Activated CD8-positive, alpha-beta memory T cell treated with anti-CD3 and anti-CD28 coated beads, Interleukin-2, amount 10 ng/mL, durations not matched to agents 7 days and 5 days (primary cell): ENCODE measurements at regions not wholly inside any gene's neighbourhood (a gene's known extent, or its start where the extent isn't known, plus 50 kb on each side); places are given as distances from the start of the nearest gene placed in this dataset.

Experiments
- ATAC-seq: fragments of 150-1000 bp; cut with Tn5 transposase; one replicate; pipeline ENCODE4 v1.10.0; 2021; ENCODE audit warnings: moderate library complexity
- CTCF ChIA-PET: fragments of 350-600 bp; sonication (Branson Sonifier 250); formaldehyde crosslinking; loops from one replicate; lab custom pipeline; 2021; ENCODE audit warnings: antibody characterized with exemption; lab: Charles Lee
- DNase-seq: peaks from one replicate; pipeline ENCODE4 v3.0.0-alpha.2; 2020
- H3K27ac Mint-ChIP-seq: one replicate; pipeline ENCODE4 v1.8.0; 2021; ENCODE audit warnings: mild to moderate bottlenecking, mixed read lengths
- H3K27me3 Mint-ChIP-seq: one replicate; pipeline ENCODE4 v1.8.0; 2021; ENCODE audit warnings: mixed read lengths
- H3K36me3 Mint-ChIP-seq: one replicate; pipeline ENCODE4 v1.8.0; 2021; ENCODE audit warnings: mild to moderate bottlenecking, mixed read lengths
- H3K4me1 Mint-ChIP-seq: one replicate; pipeline ENCODE4 v1.8.0; 2021; ENCODE audit warnings: mixed read lengths
- H3K4me3 Mint-ChIP-seq: one replicate; pipeline ENCODE4 v1.8.0; 2021; ENCODE audit warnings: mild to moderate bottlenecking, moderate library complexity, mixed read lengths
- H3K9me3 Mint-ChIP-seq: one replicate; pipeline ENCODE4 v1.8.0; 2022; ENCODE audit warnings: low read depth, mixed read lengths

DNA sequence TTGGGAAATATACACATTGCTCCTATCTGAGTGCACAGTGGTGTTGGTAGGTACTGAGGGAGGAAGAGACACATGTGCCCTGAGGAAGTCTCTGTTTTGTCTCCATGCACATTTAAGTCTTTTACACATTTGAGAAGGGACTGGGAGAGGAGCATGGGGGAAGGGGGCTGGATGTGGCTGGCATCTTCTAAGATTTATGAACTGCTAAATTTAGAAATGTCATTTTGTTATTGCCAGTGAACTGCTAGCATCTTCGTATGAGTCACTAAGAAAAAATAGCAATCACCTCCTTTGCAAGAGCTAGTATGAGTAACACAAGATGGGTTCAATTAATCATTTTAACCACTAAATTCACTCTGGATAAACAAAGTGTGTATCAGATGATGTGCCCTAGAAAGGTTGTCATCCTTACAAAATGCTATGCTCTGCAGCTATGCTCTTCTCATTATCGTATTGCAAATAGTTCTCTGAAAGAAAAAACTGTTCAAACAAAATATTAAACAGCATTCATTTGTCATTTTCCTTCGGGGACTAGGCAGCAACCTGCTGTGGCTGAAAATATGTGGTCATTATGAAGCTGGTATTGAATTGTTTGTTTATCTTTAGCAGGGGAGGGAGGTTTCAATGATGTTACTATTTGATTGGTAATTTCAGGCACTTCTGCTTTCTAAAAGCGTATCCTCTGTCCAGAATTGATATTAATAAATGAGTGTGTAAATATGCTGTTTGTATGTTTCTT is 236.5 kb downstream of the DMRTA1 start:
- peaks cover 3% of the 10 kb centered on the region for H3K4me1 Mint-ChIP-seq
- no peak overlapping the region for H3K4me3 Mint-ChIP-seq
- no peaks in the 10 kb centered on the region for H3K36me3 Mint-ChIP-seq
- no peak overlapping the region for H3K27ac Mint-ChIP-seq
- no peaks in the 10 kb centered on the region for H3K27me3 Mint-ChIP-seq
- CTCF ChIA-PET, result no interaction called here
- DNase-seq (no peak), ATAC-seq (no peak)
- H3K9me3 Mint-ChIP-seq, result peaks cover 5% of the 10 kb centered on the region

DNA sequence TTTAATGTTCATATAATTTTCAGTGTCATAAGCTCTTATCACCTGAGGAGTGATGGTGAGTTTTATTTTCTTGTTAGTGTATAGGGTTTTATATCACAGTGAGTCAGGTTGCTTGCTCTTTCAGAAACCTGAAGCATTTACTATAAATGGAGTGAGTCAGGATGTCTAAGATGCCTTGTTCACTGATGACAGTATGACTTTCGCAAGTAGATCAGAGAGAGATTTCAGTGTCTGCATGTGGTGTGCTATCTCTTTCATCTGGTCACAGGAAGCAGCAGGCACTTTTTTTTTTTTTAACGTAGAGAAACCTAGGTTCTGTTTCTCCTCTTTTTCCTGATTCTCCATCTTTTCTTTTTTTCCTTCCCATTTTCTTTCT is 237.1 kb downstream of the DMRTA1 start:
- ATAC-seq (no peak), DNase-seq (no peak)
- CTCF ChIA-PET, result no interaction called here

DNA sequence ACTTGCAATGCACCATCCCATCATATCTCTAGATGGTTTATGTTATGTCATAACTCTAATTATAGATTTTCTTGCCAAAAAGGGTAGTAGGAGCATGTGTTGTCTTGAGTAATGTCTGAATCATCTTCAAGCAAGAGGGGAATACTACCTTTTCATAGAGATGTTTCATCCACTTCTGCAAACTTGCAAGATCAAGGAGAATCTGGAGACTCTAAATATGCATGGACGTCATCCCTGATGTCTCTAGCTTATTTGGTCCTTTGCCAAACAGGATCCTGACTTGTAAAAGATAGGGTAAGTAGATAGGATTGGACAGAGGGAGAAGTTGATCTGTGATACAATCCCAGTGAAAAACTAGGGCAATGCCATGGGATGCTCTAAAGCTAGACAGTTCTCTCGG is 246.5 kb downstream of the DMRTA1 start:
- no peaks in the 10 kb centered on the region for H3K4me1 Mint-ChIP-seq
- H3K4me3 Mint-ChIP-seq, result no peak overlapping the region
- peaks cover 12% of the 10 kb centered on the region for H3K9me3 Mint-ChIP-seq
- DNase-seq, result no peak
- CTCF ChIA-PET, result no interaction called here
- ATAC-seq, result no peak
- H3K27me3 Mint-ChIP-seq, result no peaks in the 10 kb centered on the region
- no peak overlapping the region for H3K27ac Mint-ChIP-seq
- H3K36me3 Mint-ChIP-seq, result no peaks in the 10 kb centered on the region

More for the DNA sequence above, 237.1 kb downstream of the DMRTA1 start:
- H3K9me3 Mint-ChIP-seq, result peaks cover 5% of the 10 kb centered on the region
- H3K4me1 Mint-ChIP-seq, result peaks cover 3% of the 10 kb centered on the region
- H3K27me3 Mint-ChIP-seq, result no peaks in the 10 kb centered on the region
- no peak overlapping the region for H3K27ac Mint-ChIP-seq
- no peaks in the 10 kb centered on the region for H3K36me3 Mint-ChIP-seq
- no peak overlapping the region for H3K4me3 Mint-ChIP-seq

DNA sequence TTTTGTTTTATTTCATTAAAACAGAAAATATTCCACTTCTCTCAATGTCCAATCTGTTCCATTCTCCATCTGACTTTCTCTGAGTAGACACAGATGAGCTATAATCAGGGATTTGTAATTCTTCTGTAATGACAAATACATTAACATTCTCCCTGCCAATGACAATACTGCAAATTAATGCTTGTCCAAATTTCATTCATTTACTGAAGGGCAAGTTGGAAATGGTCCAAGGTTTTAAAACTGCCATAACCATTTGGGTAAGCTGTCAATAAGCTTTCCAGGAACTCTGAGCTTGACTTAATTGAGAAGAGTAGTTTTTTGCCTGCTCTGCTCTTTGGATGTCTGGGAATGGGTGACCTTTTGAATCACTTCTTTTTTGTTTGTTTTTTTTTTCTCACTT is 253.5 kb downstream of the DMRTA1 start:
- H3K9me3 Mint-ChIP-seq, result peaks cover 6% of the 10 kb centered on the region

DNA sequence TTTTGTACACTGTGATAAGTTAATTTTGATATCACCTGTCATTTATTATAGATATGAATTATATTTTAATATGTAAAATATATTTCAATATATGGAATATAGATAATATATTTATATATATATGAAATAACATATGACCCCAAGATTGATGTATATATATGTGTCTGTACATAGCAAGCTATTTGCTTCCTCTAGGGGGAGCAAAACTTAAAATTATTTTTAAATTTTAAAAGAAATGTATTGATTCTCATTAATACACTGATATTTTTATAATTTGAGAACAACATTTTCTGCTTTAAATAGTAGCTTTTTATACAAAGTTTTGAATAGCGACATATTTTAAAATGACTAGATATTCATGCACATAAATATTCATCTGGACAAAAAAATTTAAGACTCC is 272.0 kb downstream of the DMRTA1 start:
- no peaks in the 10 kb centered on the region for H3K36me3 Mint-ChIP-seq
- H3K27ac Mint-ChIP-seq, result no peak overlapping the region
- ATAC-seq (no peak), DNase-seq (no peak)
- no peaks in the 10 kb centered on the region for H3K27me3 Mint-ChIP-seq
- no peaks in the 10 kb centered on the region for H3K9me3 Mint-ChIP-seq
- H3K4me3 Mint-ChIP-seq, result no peak overlapping the region
- no peaks in the 10 kb centered on the region for H3K4me1 Mint-ChIP-seq
- CTCF ChIA-PET, result no interaction called here

More for the DNA sequence above, 253.5 kb downstream of the DMRTA1 start:
- DNase-seq (no peak), ATAC-seq (no peak)
- Mint-ChIP-seq H3K4me3 (no peak overlapping the region), H3K27me3 (no peaks in the 10 kb centered on the region), H3K27ac (no peak overlapping the region), H3K36me3 (no peaks in the 10 kb centered on the region), H3K4me1 (no peaks in the 10 kb centered on the region)
- CTCF ChIA-PET, result no interaction called here

DNA sequence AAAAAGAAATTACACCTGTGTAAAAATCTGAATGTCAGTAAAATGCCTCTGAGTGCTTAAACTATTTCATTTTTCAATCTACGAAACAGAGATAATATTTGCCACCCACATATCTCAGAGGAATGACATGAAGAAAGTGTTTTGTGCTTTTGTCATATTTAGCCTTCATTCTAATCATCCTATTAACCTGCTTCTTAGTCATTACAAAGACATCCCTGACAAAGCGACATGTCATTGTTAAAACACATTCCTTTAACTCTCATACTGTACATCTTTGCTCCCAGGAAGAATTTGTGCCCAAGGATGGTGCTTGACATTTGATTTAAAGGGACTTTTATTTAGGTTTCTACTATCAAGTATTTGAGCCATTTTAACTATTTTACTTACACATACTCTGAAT is 275.9 kb downstream of the DMRTA1 start:
- ATAC-seq (no peak), DNase-seq (no peak)
- peaks cover 6% of the 10 kb centered on the region for H3K9me3 Mint-ChIP-seq
- no peak overlapping the region for H3K4me3 Mint-ChIP-seq
- no peaks in the 10 kb centered on the region for H3K27me3 Mint-ChIP-seq
- H3K27ac Mint-ChIP-seq, result no peak overlapping the region
- no peaks in the 10 kb centered on the region for H3K36me3 Mint-ChIP-seq
- CTCF ChIA-PET, result no interaction called here
- H3K4me1 Mint-ChIP-seq, result no peaks in the 10 kb centered on the region

DNA sequence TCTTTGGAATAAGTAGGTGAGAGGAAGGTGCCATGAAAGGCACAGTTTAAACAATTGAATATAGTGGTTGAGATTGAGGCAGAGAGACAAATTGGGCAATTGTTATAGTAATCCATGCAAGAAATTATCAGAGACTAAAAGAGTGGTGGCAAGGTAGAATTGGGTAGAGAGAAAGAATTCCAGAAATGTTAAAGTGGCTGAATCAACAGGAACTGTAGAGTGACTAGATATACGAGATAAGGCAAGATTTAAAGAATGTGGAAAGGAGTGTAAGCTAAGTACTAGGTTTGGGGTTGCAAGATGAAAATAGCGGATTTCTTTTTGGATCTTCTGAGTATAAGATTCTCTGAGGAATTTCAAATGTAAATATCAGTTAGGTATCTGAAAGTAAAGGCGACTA is 285.2 kb downstream of the DMRTA1 start:
- CTCF ChIA-PET, result no interaction called here
- Mint-ChIP-seq H3K4me1 (no peaks in the 10 kb centered on the region), H3K27ac (no peak overlapping the region), H3K4me3 (no peak overlapping the region), H3K27me3 (no peaks in the 10 kb centered on the region), H3K36me3 (no peaks in the 10 kb centered on the region), H3K9me3 (peaks cover 11% of the 10 kb centered on the region)
- DNase-seq, result no peak
- no peak for ATAC-seq

DNA sequence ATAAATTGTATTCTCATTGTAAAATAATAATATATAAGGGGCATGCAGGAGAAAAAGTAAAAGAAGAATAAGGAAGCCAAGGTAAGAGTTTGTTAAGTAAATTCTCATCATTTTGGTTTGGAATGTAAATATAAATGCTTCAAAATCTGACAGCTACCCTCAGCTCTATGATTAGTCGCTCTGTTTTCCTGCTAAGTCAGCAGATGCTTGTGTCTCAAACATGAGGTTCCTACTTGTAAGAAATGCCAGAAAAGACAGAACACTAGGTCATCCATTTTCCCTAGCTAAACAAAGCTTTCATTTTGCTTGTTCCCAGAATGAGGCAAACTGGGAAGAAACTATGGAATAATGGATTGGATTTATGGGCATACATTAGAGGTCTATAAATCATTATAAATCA is 293.1 kb downstream of the DMRTA1 start:
- Mint-ChIP-seq H3K36me3 (no peaks in the 10 kb centered on the region), H3K27ac (no peak overlapping the region), H3K9me3 (peaks cover 2% of the 10 kb centered on the region), H3K4me3 (no peak overlapping the region), H3K27me3 (no peaks in the 10 kb centered on the region), H3K4me1 (no peaks in the 10 kb centered on the region)
- CTCF ChIA-PET, result no interaction called here
- DNase-seq, result no peak
- ATAC-seq, result no peak

DNA sequence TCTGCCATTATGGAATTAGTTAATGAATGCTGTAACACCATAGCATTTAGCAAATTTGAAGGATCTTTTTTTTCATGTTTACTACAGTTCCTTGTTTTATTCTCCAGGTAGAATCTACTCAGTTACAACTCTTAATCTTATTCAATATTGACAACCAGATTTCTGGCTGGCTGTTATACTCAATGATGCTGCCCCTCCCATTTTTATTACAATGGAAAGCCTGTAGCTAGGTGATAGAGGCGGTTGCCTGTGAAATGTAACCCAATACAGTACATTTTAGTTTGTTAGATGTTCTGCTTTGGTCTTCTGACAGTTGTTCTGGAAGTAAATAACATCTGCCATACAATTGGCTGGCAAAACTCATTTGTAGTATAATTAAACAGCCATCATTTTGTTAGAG is 294.2 kb downstream of the DMRTA1 start:
- Mint-ChIP-seq H3K27me3 (no peaks in the 10 kb centered on the region), H3K4me1 (no peaks in the 10 kb centered on the region), H3K36me3 (no peaks in the 10 kb centered on the region), H3K4me3 (no peak overlapping the region), H3K27ac (no peak overlapping the region), H3K9me3 (peaks cover 2% of the 10 kb centered on the region)
- CTCF ChIA-PET, result no interaction called here
- ATAC-seq, result no peak
- no peak for DNase-seq

DNA sequence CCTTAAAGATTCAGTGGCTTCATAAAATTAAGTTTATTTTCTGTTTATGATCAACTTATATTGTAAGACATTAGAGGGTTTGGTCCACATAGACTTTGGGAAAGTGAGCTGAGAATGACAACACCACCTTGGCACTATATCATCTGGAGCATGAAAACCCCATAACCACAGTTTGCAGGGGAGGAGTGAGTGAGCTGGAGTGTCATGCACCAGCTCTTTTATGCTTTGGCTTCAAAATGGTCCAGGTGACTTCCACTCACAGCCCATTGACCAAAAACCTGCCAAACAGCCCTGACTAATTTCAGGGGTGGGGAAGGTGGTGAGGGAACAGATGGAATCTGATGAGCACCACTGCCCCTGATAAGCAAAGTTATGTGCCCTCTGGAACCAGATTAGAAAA is 295.8 kb downstream of the DMRTA1 start:
- H3K9me3 Mint-ChIP-seq, result peaks cover 2% of the 10 kb centered on the region
- H3K4me3 Mint-ChIP-seq, result no peak overlapping the region
- H3K27ac Mint-ChIP-seq, result no peak overlapping the region
- no peaks in the 10 kb centered on the region for H3K4me1 Mint-ChIP-seq
- DNase-seq (no peak), ATAC-seq (no peak)
- no peaks in the 10 kb centered on the region for H3K36me3 Mint-ChIP-seq
- H3K27me3 Mint-ChIP-seq, result no peaks in the 10 kb centered on the region
- CTCF ChIA-PET, result no interaction called here

DNA sequence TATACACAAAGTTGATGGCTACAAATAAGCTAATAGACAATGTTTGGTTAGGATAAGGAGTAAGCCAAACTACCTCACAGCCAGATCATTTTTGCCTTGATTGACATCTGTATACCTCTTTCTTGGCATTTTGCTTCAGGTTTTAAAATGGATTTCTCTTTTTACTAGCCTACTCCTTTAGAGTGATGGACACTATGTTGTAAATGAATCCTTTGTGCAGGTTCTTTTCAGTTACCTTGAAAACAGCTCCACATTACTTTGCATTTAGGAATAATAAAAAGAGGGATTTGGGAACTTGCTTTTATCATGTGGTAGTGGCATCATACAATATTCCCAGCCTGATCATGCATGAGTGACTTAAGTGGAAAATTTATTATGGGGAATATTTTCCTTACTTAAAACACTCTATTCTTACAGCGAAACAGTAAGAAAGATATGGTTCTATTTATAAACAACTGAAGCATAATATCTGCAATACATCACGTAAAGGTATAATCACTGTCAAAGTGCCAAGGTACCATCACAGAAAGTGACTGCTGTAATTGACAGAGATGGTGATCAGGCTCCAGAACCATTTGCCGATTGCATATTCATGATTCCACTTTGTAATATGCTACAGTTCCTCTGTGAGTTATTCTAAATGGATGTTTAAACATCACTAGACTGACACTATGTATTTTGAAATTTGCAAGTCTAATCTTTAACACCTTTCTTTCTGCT is 327.0 kb downstream of the DMRTA1 start:
- Mint-ChIP-seq H3K4me1 (no peaks in the 10 kb centered on the region), H3K27ac (no peak overlapping the region), H3K9me3 (peaks cover 11% of the 10 kb centered on the region), H3K4me3 (no peak overlapping the region), H3K36me3 (no peaks in the 10 kb centered on the region), H3K27me3 (no peaks in the 10 kb centered on the region)
- DNase-seq (no peak), ATAC-seq (no peak)
- CTCF ChIA-PET, result no interaction called here

DNA sequence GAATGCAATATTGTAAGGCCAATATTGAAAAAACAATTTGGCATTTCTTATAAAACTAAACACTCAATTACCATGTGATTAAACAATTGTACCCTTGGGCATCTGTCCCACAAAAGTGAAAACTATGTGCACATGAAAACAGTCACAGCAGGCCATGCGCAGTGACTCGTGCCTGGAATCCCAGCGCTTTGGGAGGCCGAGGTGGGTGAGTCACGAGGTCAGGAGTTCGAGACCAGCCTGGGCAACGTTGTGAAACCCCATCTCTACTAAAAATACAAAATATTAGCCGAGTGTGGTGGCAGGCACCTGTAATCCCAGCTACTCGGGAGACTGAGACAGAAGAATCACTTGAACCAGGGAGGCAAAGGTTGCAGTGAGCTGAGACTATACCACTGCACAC is 343.7 kb downstream of the DMRTA1 start:
- ATAC-seq (no peak), DNase-seq (no peak)
- Mint-ChIP-seq H3K36me3 (no peaks in the 10 kb centered on the region), H3K4me3 (no peak overlapping the region), H3K4me1 (no peaks in the 10 kb centered on the region), H3K9me3 (peaks cover 15% of the 10 kb centered on the region), H3K27me3 (no peaks in the 10 kb centered on the region), H3K27ac (no peak overlapping the region)
- CTCF ChIA-PET, result no interaction called here

DNA sequence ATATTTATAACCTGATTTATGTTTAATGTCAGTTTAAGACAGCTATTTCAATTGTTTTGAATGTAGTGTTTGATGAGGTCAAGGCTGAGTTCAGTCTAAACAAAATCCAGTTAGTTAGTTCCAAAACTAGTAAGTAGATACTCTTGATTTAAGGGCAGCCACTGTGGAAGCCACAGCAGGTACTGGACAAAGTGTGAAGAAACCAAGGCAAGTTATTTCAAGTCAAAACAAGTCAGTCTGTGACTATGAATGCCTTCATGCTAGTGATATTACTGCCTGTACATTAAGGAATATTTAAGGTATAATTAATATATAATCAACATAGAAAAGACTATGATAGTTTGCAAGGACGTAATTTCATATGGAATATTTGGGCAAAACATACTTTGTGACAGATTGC is 362.3 kb downstream of the DMRTA1 start:
- CTCF ChIA-PET, result no interaction called here
- H3K4me1 Mint-ChIP-seq, result no peaks in the 10 kb centered on the region
- H3K36me3 Mint-ChIP-seq, result no peaks in the 10 kb centered on the region
- peaks cover 2% of the 10 kb centered on the region for H3K9me3 Mint-ChIP-seq
- no peak for ATAC-seq
- no peaks in the 10 kb centered on the region for H3K27me3 Mint-ChIP-seq
- no peak for DNase-seq
- H3K27ac Mint-ChIP-seq, result no peak overlapping the region
- no peak overlapping the region for H3K4me3 Mint-ChIP-seq

DNA sequence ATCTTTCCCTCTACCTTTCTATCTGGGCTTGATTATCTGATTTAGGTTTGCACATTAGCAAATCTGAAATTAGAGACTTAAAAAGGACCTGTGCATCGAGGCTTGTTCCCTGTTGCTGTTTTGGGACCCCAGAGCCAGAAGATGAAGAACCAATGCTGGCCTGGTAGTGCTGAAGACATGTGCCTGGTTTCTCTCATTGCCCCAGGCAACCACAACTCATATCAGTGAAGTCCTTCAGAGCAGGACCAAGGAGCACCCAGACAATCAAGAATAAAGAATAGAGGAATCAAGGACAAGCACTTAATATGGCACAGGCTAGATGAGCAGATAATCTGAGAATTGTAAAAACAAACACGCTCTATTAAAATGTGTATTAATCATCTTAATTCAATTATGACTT is 362.7 kb downstream of the DMRTA1 start:
- no peak overlapping the region for H3K27ac Mint-ChIP-seq
- H3K4me1 Mint-ChIP-seq, result no peaks in the 10 kb centered on the region
- no peak overlapping the region for H3K4me3 Mint-ChIP-seq
- peaks cover 2% of the 10 kb centered on the region for H3K9me3 Mint-ChIP-seq
- DNase-seq, result no peak
- H3K36me3 Mint-ChIP-seq, result no peaks in the 10 kb centered on the region
- no peak for ATAC-seq
- no peaks in the 10 kb centered on the region for H3K27me3 Mint-ChIP-seq
- CTCF ChIA-PET, result no interaction called here
